Natural killer cell (primary cell): ENCODE measurements at regions not wholly inside any gene's neighbourhood (a gene's known extent, or its start where the extent isn't known, plus 50 kb on each side); places are given as distances from the start of the nearest gene placed in this dataset.

Experiments used
- ATAC-seq, 3 donors: fragments of 150-1000 bp in 2 of 3; fragments of 200-7000 bp in 1 of 3; cut with Tn5 transposase; 1 replicate in 1 of 3; 2 replicates in 2 of 3; pipeline ENCODE4 v1.10.0; 2021; ENCODE audit warnings: mild to moderate bottlenecking in 2 of 3, moderate library complexity in 2 of 3
- DNase-seq, 2 donors: peaks; one replicate each; pipeline versions ENCODE4 v3.0.0 to v3.0.0-alpha.2; 2013 to 2021; ENCODE audit warnings: mixed read lengths in 1 of 2
- H3K27ac ChIP-seq: one replicate; pipeline ENCODE4 v1.5.1; 2013; ENCODE audit warnings: mild to moderate bottlenecking, low read length
- H3K27me3 ChIP-seq: one replicate; pipeline ENCODE4 v1.6.1; 2013; ENCODE audit warnings: low read length; ENCODE audit not compliant: control insufficient read depth, insufficient read depth
- H3K36me3 ChIP-seq: one replicate; pipeline ENCODE4 v1.6.1; 2013; ENCODE audit warnings: low read length; ENCODE audit not compliant: control insufficient read depth, insufficient read depth
- H3K4me1 ChIP-seq: one replicate; pipeline ENCODE4 v1.6.1; 2013; ENCODE audit warnings: low read length; ENCODE audit not compliant: control insufficient read depth, insufficient read depth
- H3K4me3 ChIP-seq: one replicate; pipeline ENCODE4 v1.5.1; 2013; ENCODE audit warnings: low read length
- H3K9me3 ChIP-seq: one replicate; pipeline ENCODE4 v1.6.1; 2013; ENCODE audit warnings: low read length; ENCODE audit not compliant: control insufficient read depth, insufficient read depth
- H3K27ac Mint-ChIP-seq, 2 donors: one replicate each; pipeline ENCODE4 v1.8.0; 2022; ENCODE audit warnings: mild to moderate bottlenecking in 2 of 2, mixed read lengths in 2 of 2, moderate library complexity in 1 of 2
- H3K27me3 Mint-ChIP-seq, 2 donors: one replicate each; pipeline ENCODE4 v1.8.0; 2022; ENCODE audit warnings: low read depth in 2 of 2, mixed read lengths in 2 of 2
- H3K36me3 Mint-ChIP-seq: one replicate; pipeline ENCODE4 v1.8.0; 2022; ENCODE audit warnings: mixed read lengths
- H3K4me1 Mint-ChIP-seq, 2 donors: one replicate each; pipeline ENCODE4 v1.8.0; 2022; ENCODE audit warnings: mixed read lengths in 2 of 2
- H3K4me3 Mint-ChIP-seq: one replicate; pipeline ENCODE4 v1.8.0; 2022; ENCODE audit warnings: mild to moderate bottlenecking, moderate library complexity, mixed read lengths
- H3K9me3 Mint-ChIP-seq, 2 donors: one replicate each; pipeline ENCODE4 v1.8.0; 2022; ENCODE audit warnings: mixed read lengths in 2 of 2
- WGBS: methylation state at CpG from one replicate; pipeline ENCODE4 v1.1.7; 2013; ENCODE audit warnings: missing lambda C conversion rate; ENCODE audit not compliant: insufficient coverage; 5-methylcytosine and 5-hydroxymethylcytosine counted together
- intact Hi-C: fragments of 100-400 bp; cut with micrococcal nuclease; formaldehyde crosslinking; loops from one replicate; pipeline ENCODE4 v1.14.2; 2022
- TF ChIP-seq, protein P1 (sequence below): fragments of 200-600 bp; IDR thresholded peaks from one replicate; pipeline ENCODE4 v1.8.0; 2022; ENCODE audit warnings: antibody characterized with exemption

DNA sequence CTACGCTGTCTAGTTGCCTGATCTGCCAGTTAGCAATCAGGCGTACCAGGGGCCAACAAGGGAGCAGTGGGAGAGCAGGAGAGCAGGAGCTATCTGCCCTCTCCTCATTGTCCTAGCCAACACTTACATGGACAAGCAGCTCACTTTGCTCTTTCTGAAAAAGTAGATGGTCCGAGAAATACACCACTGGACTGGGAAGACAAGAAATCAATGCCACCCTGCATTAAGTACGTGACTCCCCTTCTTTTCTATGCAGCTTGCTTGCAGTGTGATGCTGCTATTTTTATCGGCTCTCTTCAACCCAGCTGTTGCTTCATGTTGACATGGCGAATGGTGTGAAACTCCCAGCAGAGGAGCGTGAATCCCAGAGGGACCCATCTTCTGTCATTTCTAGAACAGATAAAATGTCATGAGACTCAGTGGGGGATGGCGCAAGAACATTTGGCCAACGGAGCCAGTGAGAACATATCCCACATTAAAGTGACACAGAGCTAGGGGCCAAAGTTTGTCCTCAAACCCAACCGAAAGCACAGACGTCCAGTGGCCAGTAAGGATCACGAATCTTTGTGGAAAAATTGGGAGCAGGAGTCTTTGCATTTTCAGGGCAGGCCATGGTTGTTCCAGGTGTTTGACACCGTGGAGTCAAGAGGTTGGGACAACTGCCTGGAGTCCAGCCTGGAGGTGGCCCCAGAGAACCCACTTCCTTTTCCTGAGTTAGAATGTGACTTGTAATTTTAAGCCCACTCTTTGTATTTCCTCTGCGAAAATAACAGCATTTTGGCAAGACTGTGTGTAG, 53.7 kb upstream of the MEF2A start:
- Mint-ChIP-seq H3K36me3 (no peaks in the 10 kb centered on the region), H3K27me3 (peaks cover 11 to 38% of the 10 kb centered on the region in 2 donors), H3K27ac (no peak overlapping the region), H3K4me3 (no peak overlapping the region), H3K4me1 (peaks cover 49 to 54% of the 10 kb centered on the region in 2 donors), H3K9me3 (no peaks in the 10 kb centered on the region)
- Histone ChIP-seq H3K9me3 (peaks cover 5% of the 10 kb centered on the region), H3K36me3 (no peaks in the 10 kb centered on the region), H3K27me3 (no peaks in the 10 kb centered on the region), H3K27ac (peak overlapping the region; percentile 58), H3K4me3 (no peak overlapping the region), H3K4me1 (peaks cover 47% of the 10 kb centered on the region)
- ATAC-seq: no peak
- DNase-seq: no peak
- 45% methylated on average over 13 of the region's 14 CpGs for WGBS
- intact Hi-C loops: no loop called here
- TF ChIP-seq, protein P1, sequence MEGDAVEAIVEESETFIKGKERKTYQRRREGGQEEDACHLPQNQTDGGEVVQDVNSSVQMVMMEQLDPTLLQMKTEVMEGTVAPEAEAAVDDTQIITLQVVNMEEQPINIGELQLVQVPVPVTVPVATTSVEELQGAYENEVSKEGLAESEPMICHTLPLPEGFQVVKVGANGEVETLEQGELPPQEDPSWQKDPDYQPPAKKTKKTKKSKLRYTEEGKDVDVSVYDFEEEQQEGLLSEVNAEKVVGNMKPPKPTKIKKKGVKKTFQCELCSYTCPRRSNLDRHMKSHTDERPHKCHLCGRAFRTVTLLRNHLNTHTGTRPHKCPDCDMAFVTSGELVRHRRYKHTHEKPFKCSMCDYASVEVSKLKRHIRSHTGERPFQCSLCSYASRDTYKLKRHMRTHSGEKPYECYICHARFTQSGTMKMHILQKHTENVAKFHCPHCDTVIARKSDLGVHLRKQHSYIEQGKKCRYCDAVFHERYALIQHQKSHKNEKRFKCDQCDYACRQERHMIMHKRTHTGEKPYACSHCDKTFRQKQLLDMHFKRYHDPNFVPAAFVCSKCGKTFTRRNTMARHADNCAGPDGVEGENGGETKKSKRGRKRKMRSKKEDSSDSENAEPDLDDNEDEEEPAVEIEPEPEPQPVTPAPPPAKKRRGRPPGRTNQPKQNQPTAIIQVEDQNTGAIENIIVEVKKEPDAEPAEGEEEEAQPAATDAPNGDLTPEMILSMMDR: no peak

DNA sequence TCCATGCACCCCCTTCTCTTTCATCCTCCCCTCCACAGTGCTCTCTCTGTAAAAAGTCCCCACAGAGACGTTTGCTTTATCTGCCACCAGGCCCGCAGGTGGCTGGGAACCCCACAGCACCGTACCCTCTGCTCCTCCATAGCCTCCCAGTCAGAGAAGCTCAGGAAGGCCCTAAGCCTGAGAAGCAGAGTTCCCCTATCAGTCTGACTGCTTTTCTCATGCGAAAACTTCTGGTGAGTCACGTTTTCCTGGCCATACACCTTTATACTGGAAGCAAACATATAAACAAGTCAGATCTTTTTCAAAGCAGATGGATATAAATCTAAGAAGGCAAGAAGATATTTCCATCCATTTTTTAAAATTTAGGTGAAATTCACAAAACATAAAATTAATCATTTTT, 51.5 kb upstream of the MEF2A start:
- Histone ChIP-seq H3K36me3 (no peaks in the 10 kb centered on the region), H3K4me1 (peaks cover 24% of the 10 kb centered on the region), H3K9me3 (peaks cover 5% of the 10 kb centered on the region), H3K27ac (no peak overlapping the region), H3K4me3 (no peak overlapping the region), H3K27me3 (no peaks in the 10 kb centered on the region)
- H3K9me3 Mint-ChIP-seq: no peaks in the 10 kb centered on the region
- no peak for ATAC-seq
- H3K27ac Mint-ChIP-seq: no peak overlapping the region
- DNase-seq: no peak
- intact Hi-C loops: no loop called here
- H3K4me3 Mint-ChIP-seq: no peak overlapping the region
- H3K27me3 Mint-ChIP-seq: peaks cover 11 to 35% of the 10 kb centered on the region in 2 donors
- TF ChIP-seq, protein P1: no peak
- H3K36me3 Mint-ChIP-seq: no peaks in the 10 kb centered on the region
- H3K4me1 Mint-ChIP-seq: peaks cover 34 to 35% of the 10 kb centered on the region in 2 donors
- 73% methylated on average over 5 of the region's 5 CpGs for WGBS
